ENCODE measurements at regions not wholly inside any gene's neighbourhood (a gene's known extent, or its start where the extent isn't known, plus 50 kb on each side); places are given as distances from the start of the nearest gene placed in this dataset.

DNA sequence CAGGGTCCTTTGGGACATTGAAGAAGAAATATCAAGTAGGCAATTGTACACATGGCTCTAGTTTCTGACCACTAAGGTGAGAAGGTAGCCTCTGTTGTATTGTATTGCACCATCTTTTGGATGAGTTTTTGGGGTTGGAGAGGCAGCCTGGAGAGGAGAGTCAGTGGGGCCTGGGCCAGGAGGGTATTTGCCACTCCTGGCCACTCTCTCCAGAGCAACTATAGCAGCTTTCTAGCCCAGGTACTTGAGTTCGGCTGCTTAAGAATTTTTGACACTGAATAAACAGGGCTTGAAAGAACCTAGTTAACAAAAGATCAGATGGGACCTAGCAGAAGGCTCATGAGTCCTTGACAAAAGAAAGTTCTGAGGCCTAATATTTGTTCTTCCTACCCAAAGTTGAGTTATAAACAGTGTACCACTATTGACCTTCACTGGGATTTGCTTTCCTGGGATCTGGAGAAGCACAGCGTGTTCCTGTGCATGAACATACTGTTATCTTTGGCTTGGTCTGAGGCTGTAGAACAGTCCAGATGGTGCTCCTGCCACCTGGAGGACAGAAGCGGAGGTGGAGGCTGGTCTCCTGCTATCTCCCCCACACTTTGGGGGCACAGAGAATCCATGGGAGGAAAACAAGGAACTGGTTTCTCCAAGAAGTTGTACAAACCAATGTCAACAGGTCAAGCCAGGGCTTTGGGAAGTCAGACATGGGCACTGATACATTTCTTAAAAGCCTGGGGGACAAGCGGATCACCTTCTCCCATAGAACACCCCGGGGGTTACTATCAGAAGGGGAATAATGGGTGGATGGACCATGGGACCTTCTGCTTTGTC is 110.4 kb upstream of the LIFR start:
- Histone ChIP-seq H3K9me1 (replicated peaks; ENCODE audit: control insufficient read depth, extremely low read depth, insufficient read depth, low read length) (no peaks in the 10 kb centered on the region), H3K4me1 (ENCODE audit: control insufficient read depth, extremely low read depth, insufficient read depth, low read length) (peaks cover 5% of the 10 kb centered on the region), H3K27ac (ENCODE audit: insufficient read depth, low read depth, low read length) (no peak overlapping the region), H3K27me3 (ENCODE audit: control insufficient read depth in 2 of 2, insufficient read depth in 2 of 2, low read length in 2 of 2) (no peaks in the 10 kb centered on the region), H3K9ac (replicated peaks; ENCODE audit: extremely low read depth, insufficient read depth, low read length) (no peak overlapping the region), H3K4me2 (ENCODE audit: insufficient read depth, low read length) (no peak overlapping the region), H4K20me1 (replicated peaks; ENCODE audit: control insufficient read depth, extremely low read depth, insufficient read depth, low read length) (no peaks in the 10 kb centered on the region), H2AFZ (ENCODE audit: low read depth, low read length) (no peak overlapping the region), H3K79me2 (ENCODE audit: control insufficient read depth, insufficient read depth, low read length) (no peaks in the 10 kb centered on the region), H3K9me3 (replicated peaks; ENCODE audit: control insufficient read depth, insufficient read depth, low read length) (no peaks in the 10 kb centered on the region), H3K4me3 (replicated peaks in 1 of 3; ENCODE audit: insufficient read depth in 1 of 3, low read depth in 1 of 3, low read length in 3 of 3) (no peak overlapping the region), H3K36me3 (ENCODE audit: control insufficient read depth in 2 of 2, extremely low read depth in 1 of 2, insufficient read depth in 2 of 2, low read length in 2 of 2) (no peaks in the 10 kb centered on the region)
- TF ChIP-seq, protein P1, sequence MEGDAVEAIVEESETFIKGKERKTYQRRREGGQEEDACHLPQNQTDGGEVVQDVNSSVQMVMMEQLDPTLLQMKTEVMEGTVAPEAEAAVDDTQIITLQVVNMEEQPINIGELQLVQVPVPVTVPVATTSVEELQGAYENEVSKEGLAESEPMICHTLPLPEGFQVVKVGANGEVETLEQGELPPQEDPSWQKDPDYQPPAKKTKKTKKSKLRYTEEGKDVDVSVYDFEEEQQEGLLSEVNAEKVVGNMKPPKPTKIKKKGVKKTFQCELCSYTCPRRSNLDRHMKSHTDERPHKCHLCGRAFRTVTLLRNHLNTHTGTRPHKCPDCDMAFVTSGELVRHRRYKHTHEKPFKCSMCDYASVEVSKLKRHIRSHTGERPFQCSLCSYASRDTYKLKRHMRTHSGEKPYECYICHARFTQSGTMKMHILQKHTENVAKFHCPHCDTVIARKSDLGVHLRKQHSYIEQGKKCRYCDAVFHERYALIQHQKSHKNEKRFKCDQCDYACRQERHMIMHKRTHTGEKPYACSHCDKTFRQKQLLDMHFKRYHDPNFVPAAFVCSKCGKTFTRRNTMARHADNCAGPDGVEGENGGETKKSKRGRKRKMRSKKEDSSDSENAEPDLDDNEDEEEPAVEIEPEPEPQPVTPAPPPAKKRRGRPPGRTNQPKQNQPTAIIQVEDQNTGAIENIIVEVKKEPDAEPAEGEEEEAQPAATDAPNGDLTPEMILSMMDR (IDR thresholded peaks at IDR 0.05; ENCODE audit: extremely low read depth in 1 of 2, insufficient read depth in 1 of 2, low read depth in 1 of 2, low read length in 2 of 2) = peak; percentile 65 to 82
- no peak for TF ChIP-seq POLR2A (IDR thresholded peaks at IDR 0.05; ENCODE audit: low read depth, low read length)
- dilution Hi-C loops (cut with MboI; ENCODE audit: extremely low pct_ligation_motif_present, low sequenced_read_pairs) (no loop called here), intact Hi-C loops (cut with micrococcal nuclease) (loop anchor here (1.0 to 5.0 kb wide), 8 partner anchors 110 to 400 kb away; no protein-coding TSS in a partner anchor)
- CTCF ChIA-PET = interaction anchor here (0.8 to 12.1 kb wide), 20 partner anchors 16 to 284 kb away, joined by 3 to 184 read pairs (median 4); no protein-coding TSS in a partner anchor
- POLR2A ChIA-PET = no interaction called here
- FAIRE-seq = peak; percentile 67
- BruUV-seq (replicated peaks) = no TSS peak
- peak; percentile 67 for DNase-seq (ENCODE audit: low read depth, low spot score)

DNA sequence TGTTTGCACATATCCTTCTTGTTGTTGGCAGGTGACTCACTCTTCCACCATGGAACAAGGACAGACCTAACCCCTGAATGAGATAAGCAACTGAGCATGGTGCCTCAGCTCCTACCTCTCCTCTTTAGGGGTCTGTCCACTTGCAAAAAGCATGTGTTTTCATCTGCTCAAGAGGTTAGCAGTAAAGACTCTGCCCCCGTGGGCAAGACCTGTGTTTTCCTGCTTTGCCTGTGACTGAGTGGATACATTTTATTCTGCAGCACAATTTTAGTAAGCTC is 111.0 kb upstream of the LIFR start:
- DNase-seq (ENCODE audit: low read depth, low spot score) (no peak), FAIRE-seq (no peak)
- Histone ChIP-seq H3K79me2 (ENCODE audit: control insufficient read depth, insufficient read depth, low read length) (no peaks in the 10 kb centered on the region), H3K4me1 (ENCODE audit: control insufficient read depth, extremely low read depth, insufficient read depth, low read length) (peaks cover 5% of the 10 kb centered on the region), H3K36me3 (ENCODE audit: control insufficient read depth in 2 of 2, extremely low read depth in 1 of 2, insufficient read depth in 2 of 2, low read length in 2 of 2) (no peaks in the 10 kb centered on the region), H4K20me1 (replicated peaks; ENCODE audit: control insufficient read depth, extremely low read depth, insufficient read depth, low read length) (no peaks in the 10 kb centered on the region), H3K4me3 (replicated peaks in 1 of 3; ENCODE audit: insufficient read depth in 1 of 3, low read depth in 1 of 3, low read length in 3 of 3) (no peak overlapping the region), H3K27ac (ENCODE audit: insufficient read depth, low read depth, low read length) (no peak overlapping the region), H3K9me1 (replicated peaks; ENCODE audit: control insufficient read depth, extremely low read depth, insufficient read depth, low read length) (no peaks in the 10 kb centered on the region), H3K4me2 (ENCODE audit: insufficient read depth, low read length) (no peak overlapping the region), H3K27me3 (ENCODE audit: control insufficient read depth in 2 of 2, insufficient read depth in 2 of 2, low read length in 2 of 2) (no peaks in the 10 kb centered on the region), H3K9ac (replicated peaks; ENCODE audit: extremely low read depth, insufficient read depth, low read length) (no peak overlapping the region), H2AFZ (ENCODE audit: low read depth, low read length) (no peak overlapping the region), H3K9me3 (replicated peaks; ENCODE audit: control insufficient read depth, insufficient read depth, low read length) (no peaks in the 10 kb centered on the region)
- intact Hi-C loops (cut with micrococcal nuclease) (loop anchor here (1.0 to 5.0 kb wide), 8 partner anchors 110 to 400 kb away; no protein-coding TSS in a partner anchor), dilution Hi-C loops (cut with MboI; ENCODE audit: extremely low pct_ligation_motif_present, low sequenced_read_pairs) (no loop called here)
- BruUV-seq (replicated peaks) = no TSS peak
- TF ChIP-seq POLR2AphosphoS5 (IDR thresholded peaks at IDR 0.05; ENCODE audit: insufficient read depth, low read depth, low read length) (no peak), FOS (IDR thresholded peaks at IDR 0.05; ENCODE audit: borderline replicate concordance, insufficient read depth, low read length) (no peak), MYC (IDR thresholded peaks at IDR 0.05; ENCODE audit: low read depth, low read length) (no peak), GATA2 (IDR thresholded peaks at IDR 0.05; ENCODE audit: insufficient read depth, insufficient read length, low read depth, low read length) (no peak), EZH2 (IDR thresholded peaks at IDR 0.05; ENCODE audit: borderline replicate concordance, low read depth, low read length, severe bottlenecking) (no peak), POLR2A (IDR thresholded peaks at IDR 0.05; ENCODE audit: low read depth, low read length) (no peak), JUN (IDR thresholded peaks at IDR 0.05; ENCODE audit: borderline replicate concordance, insufficient read depth, insufficient read length, low read depth) (no peak)
- TF ChIP-seq, protein P1 (IDR thresholded peaks at IDR 0.05; ENCODE audit: extremely low read depth in 1 of 2, insufficient read depth in 1 of 2, low read depth in 1 of 2, low read length in 2 of 2) = no peak
- TF ChIP-seq, protein P2, sequence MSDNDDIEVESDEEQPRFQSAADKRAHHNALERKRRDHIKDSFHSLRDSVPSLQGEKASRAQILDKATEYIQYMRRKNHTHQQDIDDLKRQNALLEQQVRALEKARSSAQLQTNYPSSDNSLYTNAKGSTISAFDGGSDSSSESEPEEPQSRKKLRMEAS (IDR thresholded peaks at IDR 0.05; ENCODE audit: insufficient read depth, insufficient read length) = no peak
- ChIA-PET CTCF (interaction anchor here (0.7 to 8.0 kb wide), 16 partner anchors 17 to 402 kb away, joined by 3 to 184 read pairs (median 4); no protein-coding TSS in a partner anchor), POLR2A (no interaction called here)
